HG03442 (cell line): ENCODE measurements at regions not wholly inside any gene's neighbourhood (a gene's known extent, or its start where the extent isn't known, plus 50 kb on each side); places are given as distances from the start of the nearest gene placed in this dataset.
A peak's percentile ranks its signal among the peaks of the same experiment; 100 is the strongest.

Experiments used
- ATAC-seq: cut with Tn5 transposase; IDR thresholded peaks from one replicate; pipeline ENCODE4 v1.9.1; 2021; ENCODE audit warnings: mild to moderate bottlenecking, moderate library complexity; ENCODE audit not compliant: unreplicated experiment

- ATAC-seq, result no peak
These were observed 698.4 kb upstream of the ID2 start for GRCh38 chr2:7983451-7983850.

GRCh38 chr2:7983912-7984311, 697.9 kb upstream of the ID2 start:
- no peak for ATAC-seq

GRCh38 chr2:7984693-7985353, 697.0 kb upstream of the ID2 start:
- peak; percentile 65 for ATAC-seq

- no peak for ATAC-seq
These were observed 695.4 kb upstream of the ID2 start for GRCh38 chr2:7986431-7986830.

GRCh38 chr2:7987992-7988391, 693.9 kb upstream of the ID2 start:
- no peak for ATAC-seq

GRCh38 chr2:7988440-7988839, 693.4 kb upstream of the ID2 start:
- ATAC-seq, result no peak

- ATAC-seq, result no peak
These were observed 692.0 kb upstream of the ID2 start for GRCh38 chr2:7989823-7990222.

GRCh38 chr2:7992612-7993602, 688.9 kb upstream of the ID2 start:
- ATAC-seq, result no peak

GRCh38 chr2:7994397-7994951, 687.4 kb upstream of the ID2 start:
- no peak for ATAC-seq

- ATAC-seq, result no peak
These were observed 684.6 kb upstream of the ID2 start for GRCh38 chr2:7997279-7997678.

- ATAC-seq, result no peak
These were observed 682.0 kb upstream of the ID2 start for GRCh38 chr2:7999683-8000476.

GRCh38 chr2:8000870-8001269, 681.0 kb upstream of the ID2 start:
- no peak for ATAC-seq

GRCh38 chr2:8002765-8003393, 679.0 kb upstream of the ID2 start:
- no peak for ATAC-seq

- no peak for ATAC-seq
These were observed 678.3 kb upstream of the ID2 start for GRCh38 chr2:8003462-8004075.

GRCh38 chr2:8004250-8004681, 677.6 kb upstream of the ID2 start:
- ATAC-seq, result no peak

- ATAC-seq, result no peak
These were observed 675.7 kb upstream of the ID2 start for GRCh38 chr2:8006181-8006580.

GRCh38 chr2:8006626-8007025, 675.2 kb upstream of the ID2 start:
- ATAC-seq, result no peak

GRCh38 chr2:8009010-8009597, 672.8 kb upstream of the ID2 start:
- no peak for ATAC-seq

- no peak for ATAC-seq
These were observed 665.8 kb upstream of the ID2 start for GRCh38 chr2:8015848-8016600.
